Calu3 (cell line): ENCODE measurements at regions not wholly inside any gene's neighbourhood (a gene's known extent, or its start where the extent isn't known, plus 50 kb on each side); places are given as distances from the start of the nearest gene placed in this dataset.

ENCODE experiments used
- BruUV-seq: library from RNA; stranded (reverse); fragments of 400-500 nt; replicated peaks from 2 replicates; lab custom pipeline; 2021; lab: Mats Ljungman, UMichigan
- CTCF ChIA-PET: fragments of 300-600 bp; sonication (Branson Sonifier 250); formaldehyde crosslinking; loops from one replicate; lab custom pipeline; 2022; ENCODE audit warnings: antibody characterized with exemption; lab: Charles Lee
- DNase-seq: peaks from one replicate; pipeline ENCODE4 v3.0.0; 2022
- H3K27ac Mint-ChIP-seq: one replicate; pipeline ENCODE4 v1.8.0; 2022; ENCODE audit warnings: mixed read lengths; ENCODE audit not compliant: unreplicated experiment
- H3K27me3 Mint-ChIP-seq: one replicate; pipeline ENCODE4 v1.8.0; 2022; ENCODE audit warnings: mixed read lengths; ENCODE audit not compliant: unreplicated experiment
- H3K36me3 Mint-ChIP-seq: one replicate; pipeline ENCODE4 v1.8.0; 2022; ENCODE audit warnings: mild to moderate bottlenecking, moderate library complexity, mixed read lengths; ENCODE audit not compliant: insufficient read depth, unreplicated experiment
- H3K4me1 Mint-ChIP-seq: one replicate; pipeline ENCODE4 v1.8.0; 2022; ENCODE audit warnings: mild to moderate bottlenecking, low read depth, mixed read lengths; ENCODE audit not compliant: unreplicated experiment
- H3K4me3 Mint-ChIP-seq: one replicate; pipeline ENCODE4 v1.8.0; 2022; ENCODE audit warnings: mild to moderate bottlenecking, low read depth, moderate library complexity, mixed read lengths; ENCODE audit not compliant: unreplicated experiment
- H3K9me3 Mint-ChIP-seq: one replicate; pipeline ENCODE4 v1.8.0; 2022; ENCODE audit warnings: low read depth, mixed read lengths; ENCODE audit not compliant: unreplicated experiment
- CTCF ChIP-seq: fragments of 200-600 bp; IDR thresholded peaks from one replicate; pipeline ENCODE4 v1.8.0; 2022; ENCODE audit warnings: antibody characterized with exemption; ENCODE audit not compliant: unreplicated experiment
- intact Hi-C: fragments of 100-400 bp; cut with micrococcal nuclease; formaldehyde crosslinking; loops from one replicate; pipeline ENCODE4 v1.10.0; 2022; ENCODE audit not compliant: unreplicated experiment

- H3K36me3 Mint-ChIP-seq, result no peaks in the 10 kb centered on the region
- CTCF ChIA-PET, result no interaction called here
- no peak overlapping the region for H3K27ac Mint-ChIP-seq
- H3K9me3 Mint-ChIP-seq, result peaks cover 2% of the 10 kb centered on the region
- DNase-seq, result no peak
- H3K4me1 Mint-ChIP-seq, result no peaks in the 10 kb centered on the region
- no peak overlapping the region for H3K4me3 Mint-ChIP-seq
- H3K27me3 Mint-ChIP-seq, result no peaks in the 10 kb centered on the region
- intact Hi-C loops, result no loop called here
- BruUV-seq, result no TSS peak
- TF ChIP-seq CTCF, result no peak
These were observed 224.2 kb upstream of the ANO5 start for GRCh38 chr11:21968702-21969101.

DNA sequence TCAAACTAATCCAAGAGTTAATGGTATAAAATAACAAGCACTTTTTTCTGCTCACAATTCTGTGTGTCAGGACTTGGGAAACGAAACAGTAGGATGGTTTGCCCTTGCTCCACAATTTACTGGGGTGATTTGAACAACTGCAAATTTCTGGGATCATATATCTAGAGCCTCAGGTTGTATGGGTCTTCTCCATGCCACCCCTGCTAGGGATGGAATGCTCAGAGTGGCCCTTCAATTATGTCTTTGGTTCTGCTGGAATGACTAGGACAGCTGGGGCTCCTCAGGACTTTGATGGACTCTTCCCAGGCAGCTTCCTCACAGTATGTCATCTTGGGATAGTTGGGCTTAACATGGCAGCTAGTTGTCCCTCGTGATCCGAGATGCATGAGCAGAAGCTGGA lies 223.0 kb upstream of the ANO5 start:
- Mint-ChIP-seq H3K4me1 (no peaks in the 10 kb centered on the region), H3K27me3 (no peaks in the 10 kb centered on the region), H3K4me3 (no peak overlapping the region), H3K9me3 (peaks cover 2% of the 10 kb centered on the region), H3K27ac (no peak overlapping the region), H3K36me3 (no peaks in the 10 kb centered on the region)
- no TSS peak for BruUV-seq
- intact Hi-C loops, result no loop called here
- no peak for TF ChIP-seq CTCF
- DNase-seq, result no peak
- CTCF ChIA-PET, result no interaction called here

DNA sequence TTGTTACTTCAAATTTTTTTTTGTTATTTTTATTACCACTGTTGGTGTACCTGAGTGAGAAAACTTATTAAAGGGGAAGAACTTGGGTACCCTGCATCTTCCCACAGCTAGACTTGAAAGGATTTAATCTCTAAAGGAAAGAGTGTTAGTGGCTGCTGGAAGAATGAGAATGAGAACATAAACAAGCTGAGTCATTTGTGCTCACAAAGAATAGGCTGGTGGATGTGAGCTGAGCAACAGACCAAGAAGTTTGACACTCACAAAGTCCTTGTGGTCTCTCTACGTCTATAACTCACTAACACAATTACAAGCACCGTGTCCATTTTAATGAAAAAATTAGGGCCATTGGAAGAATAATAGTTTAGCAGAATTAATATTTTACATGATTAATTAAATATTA lies 217.6 kb upstream of the ANO5 start:
- CTCF ChIA-PET, result no interaction called here
- DNase-seq, result no peak
- H3K36me3 Mint-ChIP-seq, result no peaks in the 10 kb centered on the region
- BruUV-seq, result no TSS peak
- H3K27ac Mint-ChIP-seq, result no peak overlapping the region
- intact Hi-C loops, result no loop called here
- H3K27me3 Mint-ChIP-seq, result no peaks in the 10 kb centered on the region
- no peaks in the 10 kb centered on the region for H3K9me3 Mint-ChIP-seq
- no peaks in the 10 kb centered on the region for H3K4me1 Mint-ChIP-seq
- H3K4me3 Mint-ChIP-seq, result no peak overlapping the region
- no peak for TF ChIP-seq CTCF

DNA sequence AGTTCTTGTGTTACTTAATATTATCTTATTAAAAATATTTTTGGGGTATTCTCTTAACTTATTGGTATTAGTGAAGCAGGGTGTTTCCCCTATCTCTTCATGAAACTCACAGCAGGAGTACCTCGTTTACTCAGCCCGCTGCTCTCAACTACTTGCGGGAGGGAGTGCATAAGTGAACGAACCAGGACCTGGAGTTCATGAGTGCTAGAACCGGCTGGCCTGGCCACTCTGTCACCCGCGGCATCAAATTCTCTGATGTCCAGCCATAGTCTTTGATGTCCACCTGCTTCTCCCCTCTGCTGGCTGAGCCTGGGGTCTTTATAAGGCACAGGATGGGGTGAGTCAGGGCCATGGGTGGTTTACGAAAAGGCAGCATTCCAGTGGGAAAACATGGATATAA lies 216.7 kb upstream of the ANO5 start:
- intact Hi-C loops, result no loop called here
- Mint-ChIP-seq H3K4me1 (no peaks in the 10 kb centered on the region), H3K4me3 (no peak overlapping the region), H3K36me3 (no peaks in the 10 kb centered on the region), H3K9me3 (no peaks in the 10 kb centered on the region), H3K27me3 (no peaks in the 10 kb centered on the region), H3K27ac (no peak overlapping the region)
- CTCF ChIA-PET, result no interaction called here
- no peak for DNase-seq
- no peak for TF ChIP-seq CTCF
- no TSS peak for BruUV-seq

DNA sequence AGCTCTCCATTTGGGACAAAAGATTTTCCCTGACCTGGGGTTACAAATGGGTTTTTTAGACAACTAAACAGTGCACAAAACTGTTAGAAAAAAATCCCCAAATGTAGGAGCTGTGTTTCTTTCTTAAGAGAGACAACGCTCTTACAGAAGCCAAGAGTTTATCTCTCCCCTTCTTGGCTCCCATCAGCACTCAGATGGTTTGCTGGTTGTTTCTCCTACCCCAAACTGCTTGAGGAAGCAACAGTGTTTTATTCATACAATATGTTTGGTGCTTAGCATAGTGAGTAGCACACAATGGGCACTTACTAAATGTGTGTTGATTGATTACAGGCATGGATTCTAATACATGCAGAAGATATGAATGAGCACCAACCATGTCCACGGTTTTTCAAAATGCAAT lies 209.5 kb upstream of the ANO5 start:
- BruUV-seq, result no TSS peak
- no peaks in the 10 kb centered on the region for H3K4me1 Mint-ChIP-seq
- no peak for DNase-seq
- TF ChIP-seq CTCF, result no peak
- intact Hi-C loops, result no loop called here
- no peaks in the 10 kb centered on the region for H3K36me3 Mint-ChIP-seq
- no peaks in the 10 kb centered on the region for H3K9me3 Mint-ChIP-seq
- H3K4me3 Mint-ChIP-seq, result no peak overlapping the region
- no peak overlapping the region for H3K27ac Mint-ChIP-seq
- CTCF ChIA-PET, result interaction anchor here (0.6 kb wide), 1 partner anchor 47 kb away, joined by 3 read pairs; no protein-coding TSS in a partner anchor
- no peaks in the 10 kb centered on the region for H3K27me3 Mint-ChIP-seq
